Stimulated activated naive CD4-positive, alpha-beta T cell (primary cell): ENCODE measurements at regions not wholly inside any gene's neighbourhood (a gene's known extent, or its start where the extent isn't known, plus 50 kb on each side); places are given as distances from the start of the nearest gene placed in this dataset.

Experiments
- DNase-seq, 6 experiments: peaks; one replicate each; lab custom pipeline; 2025; lab: John Stamatoyannopoulos, UW

GRCh38 chr17:71330099-71330375, 790.8 kb upstream of the SOX9 start:
- DNase-seq = no peak

DNA sequence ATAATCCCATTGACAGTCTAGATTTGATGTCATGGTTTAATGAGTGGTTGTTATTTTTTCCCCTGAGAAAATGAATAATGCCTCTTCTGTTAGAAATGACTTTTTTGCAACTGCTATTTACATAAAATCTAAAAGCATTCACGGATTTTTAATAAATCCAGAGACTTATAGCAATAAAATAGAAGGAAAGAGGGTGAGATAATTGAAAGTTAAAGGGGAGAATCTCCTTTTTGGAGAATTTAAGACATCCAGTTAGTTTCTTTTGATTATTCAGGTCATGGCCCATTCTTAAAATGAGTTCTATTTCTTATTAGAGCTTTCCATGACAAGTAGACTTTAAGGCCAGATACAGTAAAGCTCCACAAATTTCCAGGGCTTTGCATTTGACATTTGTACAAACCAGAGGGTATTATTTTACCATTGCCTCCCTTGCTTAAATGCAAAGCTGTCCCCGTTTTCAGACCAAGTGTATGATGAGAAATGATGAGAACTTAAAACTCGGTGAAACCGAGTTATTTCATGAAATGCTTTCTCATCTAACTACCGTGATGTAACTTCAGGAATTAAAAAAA, 789.0 kb upstream of the SOX9 start:
- DNase-seq = no peak

- DNase-seq = no peak
Measured at GRCh38 chr17:71334048-71334751, 786.6 kb upstream of the SOX9 start.

DNA sequence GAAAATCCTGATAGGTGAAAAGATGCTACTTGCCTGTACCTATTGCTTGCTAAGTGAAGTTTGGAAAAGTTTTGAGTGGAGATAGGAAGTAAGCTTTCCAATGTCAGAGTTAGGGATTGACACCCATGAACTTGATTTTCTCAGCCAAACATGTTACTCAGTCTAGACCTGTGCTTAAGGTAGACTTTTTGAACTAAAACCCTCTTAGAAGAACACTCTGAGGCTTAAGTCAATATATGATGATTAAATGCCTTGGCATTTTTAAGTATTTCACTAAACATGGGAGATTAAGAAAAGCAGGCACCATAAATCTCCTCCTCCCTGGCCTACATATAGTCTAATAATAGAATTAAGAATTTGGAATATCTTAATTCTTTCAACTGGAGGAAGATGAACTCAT, 785.6 kb upstream of the SOX9 start:
- no peak for DNase-seq

DNA sequence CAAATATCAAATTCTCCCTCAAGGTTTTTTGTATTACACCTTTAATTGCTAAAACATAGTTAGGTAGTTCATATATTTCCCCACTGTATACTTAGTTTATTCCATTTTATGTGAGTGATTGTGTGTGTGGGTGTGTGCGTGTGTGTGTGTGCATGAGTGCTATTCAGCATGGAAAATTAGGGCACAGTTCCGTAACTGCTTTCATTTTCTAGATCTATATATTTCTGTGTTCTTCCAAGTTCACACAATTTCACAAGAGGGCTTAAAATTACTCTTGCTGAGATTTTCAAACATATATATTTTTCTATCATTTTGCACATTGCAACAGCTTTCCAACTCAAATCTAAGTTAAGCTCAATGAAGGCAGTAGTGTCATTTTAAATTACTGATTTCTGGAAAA, 782.9 kb upstream of the SOX9 start:
- no peak for DNase-seq

DNA sequence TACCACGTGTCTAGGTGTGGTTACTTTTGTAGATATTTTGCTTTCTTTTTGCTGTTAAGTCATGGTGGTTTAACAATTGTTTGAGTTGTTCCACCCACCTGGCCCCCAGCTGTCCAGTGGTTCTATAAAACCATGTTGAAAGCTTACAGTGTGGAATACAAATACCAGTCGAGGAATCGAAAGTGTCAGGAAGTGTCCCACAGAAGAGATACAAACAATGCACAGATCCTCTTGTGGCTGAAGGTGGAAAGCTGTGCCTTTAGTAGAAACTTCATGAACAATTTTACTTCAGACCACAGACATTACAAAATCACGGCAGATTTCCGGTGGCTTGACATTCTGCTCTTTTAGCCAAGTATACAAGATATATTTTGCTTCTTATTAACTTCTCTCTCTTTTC, 782.4 kb upstream of the SOX9 start:
- DNase-seq = no peak

- no peak for DNase-seq
Measured at GRCh38 chr17:71339206-71339605, 781.6 kb upstream of the SOX9 start.

DNA sequence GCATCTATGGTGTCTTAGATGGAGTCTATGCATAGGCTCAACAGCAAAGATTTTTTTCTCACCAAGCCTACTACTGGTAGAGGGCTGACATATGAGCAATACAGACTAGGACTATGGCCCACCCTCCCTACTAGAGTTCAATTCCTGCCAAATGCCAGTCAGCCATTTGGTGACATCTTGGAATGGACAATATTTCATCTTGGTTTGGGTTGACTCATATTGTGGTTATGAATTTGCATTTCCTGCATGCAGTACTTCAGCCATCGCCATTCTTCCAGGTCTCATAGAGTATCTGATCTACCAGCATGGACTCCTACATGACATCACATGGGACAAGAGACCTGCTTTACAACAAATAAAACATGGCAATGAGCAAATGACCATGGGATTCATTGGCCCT, 778.1 kb upstream of the SOX9 start:
- DNase-seq = no peak

- DNase-seq = no peak
Measured at GRCh38 chr17:71349908-71350600, 770.8 kb upstream of the SOX9 start.

DNA sequence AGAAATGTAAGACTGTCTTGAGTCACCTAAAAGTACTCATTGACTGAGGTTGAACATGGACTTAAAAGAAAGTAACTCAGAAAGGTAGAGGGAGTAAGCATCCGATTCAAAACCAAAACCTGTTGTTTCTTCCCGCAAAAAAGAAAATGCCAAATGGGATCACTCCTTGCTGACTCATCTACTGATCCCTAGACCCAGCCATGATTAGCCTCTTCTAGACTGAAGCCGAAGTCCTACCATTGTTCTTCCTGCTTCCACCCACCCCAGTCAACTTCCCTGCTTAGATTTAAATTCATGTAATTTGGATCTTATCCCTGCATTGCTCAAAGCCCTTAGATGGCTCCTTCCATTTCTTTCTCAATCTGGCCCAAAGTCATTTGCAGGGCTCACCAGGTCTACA, 760.5 kb upstream of the SOX9 start:
- DNase-seq = no peak

DNA sequence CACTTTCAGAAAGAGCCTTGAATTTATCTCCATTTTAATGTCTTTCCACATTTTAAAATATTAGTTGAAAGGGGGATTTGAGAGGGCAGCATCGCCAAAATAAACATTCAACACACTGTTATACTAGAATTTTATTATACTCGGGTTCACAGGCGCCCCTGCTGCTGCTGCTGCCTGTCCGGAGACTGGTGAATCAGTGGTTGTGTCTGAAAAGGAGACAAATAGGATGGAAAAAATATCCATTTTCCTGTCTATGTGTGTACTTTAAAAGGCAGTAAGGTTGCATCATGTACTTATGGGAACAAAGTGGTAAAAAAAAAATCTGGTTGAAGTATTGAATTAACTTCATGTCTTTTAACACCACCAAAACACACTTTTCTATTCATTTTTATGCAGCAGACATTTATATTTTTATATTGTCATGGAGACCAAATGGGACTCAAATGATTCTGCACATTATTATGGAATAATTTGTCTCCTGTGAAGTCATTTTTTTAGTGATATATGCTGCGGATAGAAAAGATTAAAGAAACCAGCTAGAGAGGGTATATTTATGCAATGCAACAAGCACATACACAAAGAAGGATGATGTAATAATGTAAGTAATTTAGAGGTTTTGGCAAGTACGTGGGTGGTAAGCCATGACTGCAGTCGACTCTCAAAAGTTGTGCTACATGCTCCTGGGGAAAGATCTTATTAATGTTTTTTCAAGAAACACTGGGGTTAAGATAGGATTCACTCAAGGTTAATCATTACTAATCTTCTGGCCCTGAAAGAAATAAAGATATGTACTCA, 759.0 kb upstream of the SOX9 start:
- no peak for DNase-seq

- DNase-seq = no peak
Measured at GRCh38 chr17:71363661-71364060, 757.2 kb upstream of the SOX9 start.

DNA sequence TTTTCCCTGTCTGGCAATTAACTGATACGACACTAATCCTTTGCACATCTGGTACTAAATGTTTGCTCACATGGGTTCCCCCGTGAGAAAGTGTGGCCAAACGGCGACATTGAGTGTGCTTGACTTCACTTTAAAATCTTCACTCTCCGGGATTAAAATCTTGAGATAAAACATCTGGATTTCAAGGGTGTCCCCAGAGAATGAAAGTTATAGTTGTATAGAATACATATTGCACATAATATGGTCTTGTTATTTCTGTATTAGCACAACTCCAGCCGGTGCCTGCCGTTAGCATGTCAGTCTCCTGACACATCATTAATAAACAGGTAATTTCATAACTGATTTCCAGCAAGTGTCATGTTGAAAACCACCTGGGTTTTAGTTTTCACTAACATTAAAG, 749.0 kb upstream of the SOX9 start:
- DNase-seq = no peak

GRCh38 chr17:71375948-71376347, 744.9 kb upstream of the SOX9 start:
- no peak for DNase-seq

DNA sequence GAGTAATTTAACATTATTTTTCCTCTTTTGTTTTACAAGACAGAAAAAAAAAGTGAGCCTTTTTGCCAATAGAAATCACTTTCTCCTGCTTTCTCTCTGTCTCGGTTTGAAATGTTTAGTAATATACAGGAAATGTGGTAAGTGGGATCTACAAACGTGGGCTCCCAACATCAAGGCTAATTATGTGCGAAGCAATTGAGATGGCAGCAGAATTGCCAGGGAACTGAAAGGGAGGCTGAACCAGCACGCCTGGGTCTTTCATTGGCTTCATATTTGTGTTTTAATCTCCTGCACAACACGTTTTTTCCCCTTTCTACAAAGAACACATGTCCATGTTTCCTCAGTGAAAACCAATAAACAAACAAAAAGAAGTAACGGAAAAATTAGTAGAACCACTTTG, 743.9 kb upstream of the SOX9 start:
- DNase-seq = no peak

DNA sequence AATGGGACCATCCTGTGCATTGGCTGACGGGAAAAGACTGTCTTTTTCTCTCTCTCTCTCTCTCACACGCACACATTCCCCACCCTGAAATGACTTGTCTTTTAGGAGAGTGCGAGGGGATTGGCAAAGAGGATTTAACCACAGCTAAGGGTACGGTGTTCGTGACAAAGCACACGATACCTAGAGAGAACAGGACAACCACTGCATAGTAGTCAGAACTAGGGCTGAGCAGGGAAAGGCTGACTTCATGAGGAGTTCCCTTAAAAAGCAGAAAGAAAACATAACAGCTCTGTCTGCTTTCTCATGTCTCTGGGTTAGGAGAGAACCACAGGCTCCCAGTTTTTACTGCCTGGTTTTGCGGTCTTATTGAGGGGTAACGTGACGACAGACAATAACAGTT, 742.8 kb upstream of the SOX9 start:
- DNase-seq = no peak

DNA sequence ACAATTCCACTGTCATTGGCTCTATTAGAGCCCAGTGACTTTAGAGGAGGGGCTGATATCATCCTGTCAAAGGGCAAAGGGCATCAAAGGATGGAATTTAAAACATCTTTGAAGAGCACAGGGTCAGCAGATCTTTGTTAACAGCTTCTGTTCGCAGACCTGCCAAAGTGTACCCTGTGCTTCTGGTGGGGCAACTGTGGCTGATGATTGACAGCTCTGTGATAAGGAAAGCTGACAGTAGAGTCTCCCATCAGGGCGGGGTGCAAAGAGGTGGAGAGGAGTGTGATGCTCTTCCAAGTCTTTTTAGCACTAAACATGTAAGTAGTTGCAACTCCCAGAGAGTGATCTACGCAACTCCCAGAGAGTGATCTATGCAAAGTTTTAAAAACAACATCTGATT, 742.1 kb upstream of the SOX9 start:
- DNase-seq = no peak

- DNase-seq = no peak
Measured at GRCh38 chr17:71379512-71379911, 741.3 kb upstream of the SOX9 start.

- no peak for DNase-seq
Measured at GRCh38 chr17:71380535-71380934, 740.3 kb upstream of the SOX9 start.

DNA sequence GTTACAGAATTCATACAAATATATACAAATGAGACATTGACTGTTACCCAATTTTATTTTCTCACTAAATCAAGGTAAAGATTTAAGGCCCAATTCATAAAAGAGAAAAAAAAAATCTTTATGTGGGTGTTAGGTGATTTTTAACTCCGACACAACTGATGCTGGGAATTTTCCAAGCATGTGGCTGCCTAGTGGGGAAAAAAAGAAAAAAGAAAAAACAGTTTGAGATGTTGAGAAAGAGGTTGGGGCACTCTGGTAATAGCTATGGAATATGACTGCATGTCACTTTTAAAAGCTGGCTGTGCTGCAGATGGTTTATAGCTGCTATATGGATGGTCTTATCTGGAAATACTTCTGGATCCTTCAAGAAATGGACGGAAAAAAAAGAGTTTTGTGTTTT, 739.9 kb upstream of the SOX9 start:
- no peak for DNase-seq

GRCh38 chr17:71383091-71383490, 737.7 kb upstream of the SOX9 start:
- no peak for DNase-seq

- DNase-seq = no peak
Measured at GRCh38 chr17:71387456-71387855, 733.4 kb upstream of the SOX9 start.
